NCI-H82 (cell line): ENCODE measurements at regions not wholly inside any gene's neighbourhood (a gene's known extent, or its start where the extent isn't known, plus 50 kb on each side); places are given as distances from the start of the nearest gene placed in this dataset.
"Not testable (repeated sequence)": the region's sequence is repeated elsewhere in the genome, so short reads cannot be mapped to it uniquely, and the experiment has no call there.

Source experiments
- DNase-seq: peaks from one replicate; lab custom pipeline; 2025; lab: John Stamatoyannopoulos, UW

DNA sequence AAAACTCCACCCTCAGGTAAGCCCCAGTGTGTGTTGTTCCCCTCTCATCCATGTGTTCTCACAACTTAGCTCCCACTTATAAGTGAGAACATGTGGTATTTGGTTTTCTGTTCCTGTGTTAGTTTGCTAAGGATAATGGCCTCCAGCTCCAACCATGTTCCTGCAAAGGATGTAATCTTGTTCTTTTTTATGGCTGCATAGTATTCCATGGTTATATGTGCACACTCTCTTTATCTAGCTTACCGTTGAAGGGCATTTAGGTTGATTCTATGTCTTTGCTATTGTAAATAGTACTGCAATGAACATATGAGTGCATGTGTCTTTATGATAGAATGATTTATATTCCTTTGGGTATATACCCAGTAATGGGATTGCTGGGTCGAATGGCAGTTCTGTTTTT, 124.4 kb upstream of the RANBP3L start:
- DNase-seq, result not testable (repeated sequence)

DNA sequence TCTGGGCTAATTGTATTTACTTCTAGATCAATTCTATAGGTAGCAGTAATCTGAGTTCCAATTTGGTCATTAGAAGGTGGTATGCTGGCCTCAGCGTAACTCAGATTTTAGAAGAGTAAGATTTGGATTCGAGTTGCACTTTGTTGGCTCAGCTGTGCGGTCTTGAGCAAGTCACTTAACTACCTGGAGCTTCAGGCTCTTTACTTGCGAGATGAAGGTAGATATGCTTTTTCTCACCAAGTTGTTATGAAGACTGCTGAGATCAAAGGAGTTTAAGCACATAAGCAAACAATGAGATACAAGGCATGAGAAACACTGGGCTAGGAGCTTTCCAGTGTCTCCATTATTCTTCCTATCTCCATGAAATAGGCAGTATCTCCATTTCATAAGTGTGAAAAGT, 133.8 kb upstream of the RANBP3L start:
- DNase-seq, result no peak

DNA sequence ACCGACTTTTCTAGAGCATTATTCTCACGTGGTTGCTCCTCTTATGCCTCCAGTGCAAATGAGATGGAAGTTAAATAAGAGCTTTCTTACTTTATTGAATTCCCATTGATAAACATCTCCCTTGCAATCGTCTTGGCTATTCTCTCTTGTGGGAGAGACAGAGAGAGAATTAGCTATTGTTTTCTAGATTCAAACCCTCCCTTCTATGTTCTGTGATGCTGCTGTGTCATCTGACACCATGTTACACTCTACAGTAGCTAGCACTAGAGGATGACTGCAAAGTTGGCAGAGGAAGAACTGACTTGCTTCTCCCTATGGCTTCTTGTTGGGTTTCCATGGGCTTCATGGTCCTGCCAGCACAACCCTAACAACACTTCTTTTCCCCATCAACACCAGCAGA, 134.6 kb upstream of the RANBP3L start:
- DNase-seq, result no peak

DNA sequence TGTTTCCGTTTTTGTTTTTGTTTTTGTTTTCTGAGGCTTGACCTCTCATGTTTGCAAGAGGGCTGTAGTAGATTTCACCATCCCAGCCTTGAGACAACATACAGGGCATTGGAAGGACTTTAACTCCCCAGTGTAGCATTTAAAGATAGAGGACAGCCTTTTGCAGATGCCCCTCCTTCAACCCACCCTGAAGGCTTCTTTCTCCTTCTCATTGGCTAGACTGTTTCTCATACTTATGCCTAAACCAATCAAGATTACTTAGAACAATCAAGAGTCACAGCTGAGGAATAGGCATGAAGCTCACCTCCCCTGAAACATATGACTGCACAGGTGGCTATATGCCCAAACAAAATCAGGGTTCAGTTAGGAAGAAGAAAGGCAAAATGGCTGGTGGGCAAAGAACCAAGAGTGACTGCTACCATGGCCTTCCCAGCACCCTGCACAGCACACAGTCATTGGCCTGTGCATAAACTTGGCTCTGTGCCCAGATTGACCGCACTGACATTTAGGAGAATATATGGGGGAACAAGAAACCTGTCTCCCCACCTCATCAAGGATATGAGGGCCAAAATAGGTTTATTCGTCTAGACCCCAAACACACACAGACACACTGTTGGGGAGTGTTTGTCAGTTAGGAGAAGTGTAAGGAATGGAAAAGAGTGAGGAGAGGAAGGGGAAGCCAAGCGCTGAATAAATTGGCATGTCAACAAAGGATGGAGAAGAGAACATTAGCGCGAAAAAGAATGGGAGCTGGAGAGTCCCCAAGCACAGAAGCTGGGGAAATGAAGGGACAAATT, 137.3 kb upstream of the RANBP3L start:
- DNase-seq, result no peak

DNA sequence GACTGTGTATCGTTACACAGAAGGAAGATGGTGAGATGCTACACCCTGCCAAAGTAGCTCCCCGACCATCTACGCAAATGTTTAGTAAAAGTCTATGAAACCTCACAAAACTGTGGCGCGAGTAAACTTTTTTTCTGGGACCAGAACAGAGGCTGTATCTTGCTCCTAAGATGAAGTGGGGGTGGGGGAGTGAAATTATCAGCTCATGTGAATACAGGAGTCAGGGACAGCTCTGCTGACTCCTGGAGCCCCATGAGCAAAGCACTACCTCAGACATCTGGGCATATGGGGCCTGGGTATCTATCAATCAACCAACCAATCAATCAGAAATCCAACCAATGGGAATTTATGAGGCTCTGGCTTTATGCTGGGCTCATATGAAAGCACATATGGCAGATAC, 138.6 kb upstream of the RANBP3L start:
- no peak for DNase-seq

DNA sequence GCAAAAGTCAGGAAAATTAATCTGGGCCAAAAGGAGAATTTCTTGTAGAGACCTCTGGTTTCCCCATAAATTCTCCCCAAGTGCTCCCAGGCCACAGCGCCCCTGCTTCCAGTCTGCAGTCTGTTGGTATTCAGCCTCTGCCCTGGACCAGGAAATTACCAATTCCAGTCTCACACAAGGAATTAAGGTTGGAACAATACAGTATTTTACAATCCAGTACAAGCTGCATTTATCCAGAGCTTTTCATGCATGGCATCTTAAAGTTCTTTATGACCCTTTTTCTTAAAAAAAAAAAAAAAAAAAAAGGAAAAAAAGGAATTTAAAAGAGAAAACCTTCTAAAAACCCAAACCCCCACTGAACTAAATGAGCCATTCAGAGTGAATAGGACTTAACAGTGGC, 139.6 kb upstream of the RANBP3L start:
- no peak for DNase-seq

DNA sequence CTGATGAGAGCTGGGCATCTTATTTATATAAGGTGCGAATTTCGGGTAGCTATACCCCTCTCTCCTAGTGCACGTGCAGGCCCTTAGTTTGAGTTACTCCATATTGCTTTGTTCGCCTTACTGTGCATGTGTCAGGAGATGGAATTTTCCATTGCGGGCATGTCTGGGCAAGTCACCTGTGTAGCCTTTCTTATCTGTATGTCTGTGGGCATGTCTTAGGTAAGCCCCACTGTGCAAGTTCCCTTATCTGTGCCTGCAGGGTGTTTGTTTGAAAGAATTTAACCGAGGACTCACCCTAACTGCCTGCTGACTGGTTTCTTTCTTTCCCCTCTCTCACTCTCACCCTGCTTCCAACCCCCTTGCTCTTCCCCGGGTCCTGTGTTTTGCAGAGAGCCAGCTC, 140.7 kb upstream of the RANBP3L start:
- no peak for DNase-seq

DNA sequence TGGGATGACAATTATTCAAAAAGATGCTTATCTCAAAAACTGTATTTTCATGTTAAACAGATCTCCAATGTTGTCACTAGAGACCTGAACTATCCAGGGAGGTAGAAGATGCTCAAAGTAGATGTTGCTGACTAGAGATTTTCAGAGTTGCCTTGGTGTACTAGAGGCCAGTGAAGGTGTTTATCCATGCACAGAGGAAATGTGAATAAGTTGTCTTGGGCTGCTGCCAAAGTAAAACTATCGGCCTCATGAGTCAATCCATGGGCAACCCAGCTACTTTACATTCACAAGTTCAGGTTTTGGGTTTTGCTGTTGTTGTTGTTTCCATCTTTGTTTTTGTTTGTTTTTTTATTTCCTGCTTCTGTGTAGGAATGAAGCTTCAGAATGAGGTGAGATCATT, 141.1 kb upstream of the RANBP3L start:
- DNase-seq, result no peak

DNA sequence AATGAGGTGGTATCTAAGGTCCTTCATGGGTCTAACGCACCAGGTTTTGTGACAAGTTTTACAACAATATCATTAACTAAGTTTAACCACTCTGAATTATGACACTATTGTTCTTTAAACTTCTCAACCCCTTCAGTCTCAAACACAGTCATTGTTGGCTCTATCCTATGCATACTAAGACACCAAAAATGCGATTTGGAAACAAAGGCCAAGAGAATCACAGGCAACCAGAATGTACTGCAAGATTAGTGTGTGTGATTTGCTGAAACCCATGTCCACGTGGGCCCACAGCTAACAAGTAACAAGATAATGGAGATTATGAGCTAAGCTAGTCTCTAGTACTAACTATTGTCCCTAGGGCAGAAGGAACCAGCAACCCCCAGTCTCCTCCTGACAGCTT, 142.2 kb upstream of the RANBP3L start:
- DNase-seq, result peak; percentile 72

DNA sequence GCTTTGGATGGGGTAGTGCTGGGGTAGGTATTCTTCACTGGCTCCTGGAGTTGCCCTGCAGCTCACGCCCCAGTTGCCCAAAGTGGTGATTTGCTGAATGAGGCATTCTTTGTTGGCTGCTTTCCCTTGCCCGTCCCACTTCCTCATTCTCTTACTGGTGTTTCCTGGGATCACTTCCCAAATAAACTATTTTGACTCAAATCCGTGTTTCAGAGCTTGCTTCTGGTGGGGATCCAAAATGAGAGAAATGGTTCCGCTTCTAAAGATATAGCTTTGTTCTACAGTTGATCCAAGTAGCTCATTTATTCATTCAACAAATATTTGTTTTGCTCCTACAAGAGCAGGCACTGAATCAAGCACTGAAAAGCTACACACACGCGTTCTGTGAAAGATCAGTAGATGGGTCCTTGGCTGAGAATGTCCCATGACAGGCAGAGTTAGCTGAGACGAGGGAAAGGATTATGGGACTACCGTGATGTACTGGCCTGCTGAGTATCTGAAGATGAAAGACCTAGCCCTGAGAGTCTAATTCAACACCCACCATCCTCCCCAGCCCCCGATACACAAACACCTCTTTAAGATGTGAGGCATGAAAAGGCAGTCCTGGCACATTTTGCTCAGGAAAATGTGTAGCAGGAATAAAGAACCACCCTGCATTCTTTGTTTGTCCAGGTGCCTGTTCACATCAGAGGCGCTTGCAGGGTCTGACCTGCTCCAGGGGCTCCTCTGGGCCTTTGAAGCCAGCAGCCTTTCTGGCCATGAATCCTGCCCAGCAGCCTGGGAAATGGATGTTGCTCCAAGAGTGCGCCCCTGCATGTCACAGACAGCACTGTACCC, 143.1 kb upstream of the RANBP3L start:
- no peak for DNase-seq

DNA sequence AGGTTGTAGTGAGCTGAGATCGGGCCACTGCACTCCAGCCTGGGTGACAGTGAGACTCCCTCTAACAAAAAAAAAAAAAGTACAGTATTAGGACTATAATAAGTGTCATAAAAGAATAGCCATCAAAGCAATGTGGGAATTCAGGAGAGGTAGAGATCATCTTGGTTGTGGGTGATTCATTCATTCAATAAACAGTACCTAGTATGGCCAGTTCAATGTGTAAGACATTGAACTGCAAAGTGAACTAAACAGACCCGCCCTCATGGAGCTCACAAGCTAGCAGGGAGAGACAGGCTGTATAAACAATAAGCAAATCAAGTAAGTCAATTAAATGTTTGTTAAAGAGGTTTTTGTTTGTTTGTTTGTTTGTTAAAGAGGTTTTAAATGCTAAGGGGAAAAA, 146.1 kb upstream of the RANBP3L start:
- no peak for DNase-seq

DNA sequence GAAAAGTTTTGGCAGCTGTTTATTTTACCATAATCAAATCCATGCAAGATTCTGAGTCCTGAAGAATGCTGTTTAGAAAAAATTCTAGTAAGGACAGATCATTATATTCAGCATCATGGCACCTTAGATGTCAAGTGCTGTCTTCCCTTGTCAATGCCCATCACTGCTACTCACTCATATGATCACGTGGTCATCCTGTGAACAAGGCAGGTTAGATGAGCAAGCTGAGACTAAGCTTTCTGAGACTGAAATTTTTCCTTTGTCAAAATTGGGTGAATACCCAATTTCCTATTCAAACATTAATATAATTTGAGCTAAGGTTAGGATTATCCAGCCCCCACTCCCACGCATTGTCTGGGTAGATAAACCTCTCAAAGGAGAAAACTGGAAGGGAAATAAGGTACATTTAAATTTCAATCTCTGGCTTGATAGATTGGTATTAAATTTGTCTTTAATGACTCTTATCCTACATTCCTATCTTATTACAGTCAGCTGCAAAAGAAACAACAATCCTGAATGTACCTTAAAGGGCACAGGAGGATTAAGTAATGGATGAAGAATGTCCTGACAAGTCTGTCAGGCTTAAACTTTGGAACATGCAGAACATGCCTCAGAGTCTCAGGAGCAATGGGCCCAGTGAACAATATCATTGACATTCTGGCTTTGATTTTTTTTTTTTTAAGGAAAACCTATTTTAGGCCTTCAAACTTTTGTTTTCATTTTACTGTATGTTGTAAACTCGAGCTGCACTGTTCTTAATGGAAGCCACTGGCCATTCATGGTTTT, 148.7 kb upstream of the RANBP3L start:
- DNase-seq, result no peak

DNA sequence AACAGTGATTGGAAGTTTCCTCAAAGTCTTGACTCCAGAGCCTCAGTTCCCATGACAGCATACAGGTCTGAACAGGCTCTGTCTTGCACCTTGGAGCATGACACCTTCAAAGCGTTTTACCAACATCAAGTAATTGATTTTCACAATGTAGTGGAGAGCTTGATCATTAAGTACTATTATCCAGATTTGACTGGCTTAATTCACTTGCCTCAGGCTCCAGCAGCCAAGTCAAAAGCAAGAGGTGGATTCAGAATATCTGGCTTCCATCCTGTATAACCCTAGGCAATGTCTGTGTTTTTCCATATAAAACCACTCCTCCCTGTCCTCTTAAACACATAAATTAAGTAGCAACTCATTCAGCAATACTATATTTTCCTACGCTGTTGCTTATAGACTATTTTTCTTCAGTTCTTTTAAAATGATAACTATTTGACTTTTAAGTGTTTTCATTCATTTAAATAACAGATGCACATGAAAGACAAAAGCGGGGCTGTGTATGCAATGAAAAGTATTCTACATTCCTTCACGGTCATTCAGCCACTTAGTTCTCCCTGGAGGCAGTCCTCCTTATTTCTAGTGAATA, 150.8 kb upstream of the RANBP3L start:
- peak; percentile 3 for DNase-seq

DNA sequence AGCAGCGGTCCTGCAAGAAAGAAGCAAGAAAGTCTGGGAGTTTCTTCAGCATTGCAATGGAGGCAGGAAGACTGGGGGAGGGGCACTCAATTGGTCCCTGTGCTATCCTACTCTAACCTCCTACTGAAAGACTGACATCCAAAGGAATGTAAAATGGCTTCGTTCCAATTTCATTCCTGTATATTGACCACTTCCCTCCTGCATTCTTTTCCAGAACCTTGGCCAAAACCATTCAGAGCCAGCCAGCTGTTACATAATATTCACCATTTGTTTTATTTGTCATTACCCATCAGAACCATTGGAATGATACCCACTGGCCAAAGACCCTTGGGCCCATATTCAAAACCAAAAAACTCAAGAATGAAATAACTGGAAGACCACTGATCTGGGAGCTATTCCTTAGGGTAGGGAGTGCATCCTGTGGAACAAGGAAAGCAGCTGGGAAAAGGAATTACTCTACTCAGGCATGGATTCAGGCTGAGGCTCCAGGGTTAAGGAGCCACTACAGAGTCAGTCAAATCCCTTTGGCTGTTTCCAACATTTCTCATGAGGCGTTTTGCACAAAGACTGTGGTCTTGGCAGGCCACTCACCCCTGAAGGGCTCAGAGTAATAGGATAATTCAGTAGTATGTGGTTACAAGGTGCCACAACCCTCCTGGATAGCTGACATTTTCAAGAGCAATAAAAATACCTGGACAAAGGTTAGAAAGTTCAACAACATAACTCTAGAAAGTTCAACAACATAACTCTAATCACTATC, 148.7 kb upstream of the SLC1A3 start:
- DNase-seq, result peak; percentile 12

DNA sequence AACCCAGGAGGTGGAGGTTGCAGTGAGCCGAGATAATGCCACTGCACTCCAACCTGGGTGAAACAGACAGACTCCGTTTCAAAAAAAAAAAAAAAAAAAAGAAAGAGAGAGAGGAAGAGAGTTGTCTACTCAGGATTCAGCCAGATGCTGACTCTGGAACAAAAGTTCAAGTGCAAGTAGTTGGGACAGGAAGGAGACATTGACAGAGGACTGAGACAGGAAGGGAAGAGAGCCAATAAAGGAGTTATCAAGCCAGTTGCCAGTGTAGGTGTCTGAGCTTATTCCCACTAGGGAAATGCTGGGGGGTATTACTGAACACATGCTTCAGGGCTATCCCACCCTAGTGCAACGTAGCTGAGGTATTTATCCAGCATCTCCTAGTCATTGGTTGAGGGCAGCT, 147.7 kb upstream of the SLC1A3 start:
- no peak for DNase-seq

DNA sequence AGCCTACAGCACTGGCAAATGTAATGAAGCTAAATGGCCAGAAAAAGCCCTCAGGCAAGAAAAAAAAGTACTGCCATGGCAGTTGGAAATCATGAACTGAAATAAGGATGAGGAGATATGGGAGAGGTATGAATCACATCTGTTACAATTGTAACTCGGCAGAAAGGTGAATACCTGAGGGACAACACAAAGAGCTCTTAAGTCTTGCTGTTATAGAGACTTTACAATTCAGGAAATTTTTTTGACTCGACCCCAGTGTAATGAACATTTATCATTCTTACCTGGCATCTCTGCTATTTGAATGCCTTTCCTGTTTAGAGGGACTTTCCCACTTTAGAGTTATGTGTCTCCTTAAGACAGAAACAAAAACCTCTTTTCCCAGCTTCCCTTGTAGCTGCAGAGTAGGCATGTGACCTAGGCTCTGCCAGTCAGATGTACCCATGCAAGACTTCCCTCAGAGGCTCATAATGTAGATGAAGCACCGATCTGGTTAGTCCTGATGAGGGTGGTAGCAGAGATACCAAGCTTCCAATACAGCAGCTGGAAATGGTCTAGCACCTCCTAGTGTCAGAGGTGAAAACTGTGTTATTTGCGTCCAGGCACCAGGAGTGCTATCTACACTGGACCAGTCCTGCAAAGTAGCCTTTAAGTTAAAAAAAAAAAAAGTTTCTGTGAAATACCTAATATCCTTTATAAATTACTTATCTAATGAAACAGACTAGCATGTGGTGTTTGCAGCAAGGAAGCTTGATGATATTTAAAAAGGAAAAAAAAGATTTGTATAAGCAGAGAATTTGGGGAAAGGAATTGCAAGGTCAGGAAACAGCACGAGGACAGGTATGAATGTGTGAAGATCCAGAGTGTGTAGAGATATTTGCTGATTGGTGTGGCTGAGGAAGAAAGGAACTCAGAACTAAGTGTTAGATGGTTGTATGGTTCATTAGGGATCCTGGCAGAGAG, 146.9 kb upstream of the SLC1A3 start:
- DNase-seq, result peak; percentile 16

DNA sequence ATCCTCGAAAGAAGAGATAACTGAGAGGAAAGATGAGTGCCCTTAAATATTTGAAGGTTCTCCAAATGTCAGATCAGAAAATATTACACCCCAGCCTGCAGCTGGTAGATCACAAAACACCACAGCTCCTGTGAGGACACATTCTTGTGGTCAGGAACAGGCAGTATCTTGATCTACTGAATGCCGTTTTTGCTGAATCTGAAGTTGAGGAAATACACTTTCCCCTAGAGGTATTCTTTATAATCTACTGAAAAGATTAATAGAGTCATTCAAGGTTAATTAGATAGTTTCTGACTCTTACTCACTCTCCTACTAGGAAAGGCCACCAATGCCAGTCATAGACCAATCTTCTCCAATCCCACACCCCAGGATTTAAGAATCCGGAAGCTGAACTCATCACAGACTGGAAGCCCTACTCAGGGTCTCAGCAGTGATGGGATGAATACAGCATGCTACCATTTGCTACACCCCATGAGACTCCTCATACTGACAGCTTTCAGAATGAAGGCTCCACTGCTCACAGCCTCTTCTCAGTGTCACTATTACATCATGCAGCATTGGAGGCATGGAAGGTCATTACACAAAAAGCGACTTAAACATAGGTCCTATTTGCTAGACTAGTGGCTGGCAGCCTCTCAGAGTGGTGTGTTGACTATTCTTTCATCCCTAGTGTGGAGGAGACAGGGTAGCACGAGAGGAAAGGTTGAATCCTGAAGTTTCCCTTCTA, 143.9 kb upstream of the SLC1A3 start:
- no peak for DNase-seq

DNA sequence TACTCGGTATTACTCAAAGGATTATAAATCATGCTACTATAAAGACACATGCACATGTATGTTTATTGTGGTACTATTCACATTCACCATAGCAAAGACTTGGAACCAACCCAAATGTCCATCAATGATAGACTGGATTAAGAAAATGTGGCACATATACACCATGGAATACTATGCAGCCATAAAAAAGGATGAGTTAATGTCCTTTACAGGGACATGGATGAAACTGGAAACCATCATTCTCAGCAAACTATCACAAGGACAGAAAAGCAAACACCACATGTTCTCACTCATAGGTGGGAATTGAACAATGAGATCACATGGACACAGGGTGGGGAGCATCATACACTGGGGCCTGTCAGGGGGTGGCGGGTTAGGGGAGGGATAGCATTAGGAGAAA, 130.5 kb upstream of the SLC1A3 start:
- DNase-seq, result not testable (repeated sequence)

DNA sequence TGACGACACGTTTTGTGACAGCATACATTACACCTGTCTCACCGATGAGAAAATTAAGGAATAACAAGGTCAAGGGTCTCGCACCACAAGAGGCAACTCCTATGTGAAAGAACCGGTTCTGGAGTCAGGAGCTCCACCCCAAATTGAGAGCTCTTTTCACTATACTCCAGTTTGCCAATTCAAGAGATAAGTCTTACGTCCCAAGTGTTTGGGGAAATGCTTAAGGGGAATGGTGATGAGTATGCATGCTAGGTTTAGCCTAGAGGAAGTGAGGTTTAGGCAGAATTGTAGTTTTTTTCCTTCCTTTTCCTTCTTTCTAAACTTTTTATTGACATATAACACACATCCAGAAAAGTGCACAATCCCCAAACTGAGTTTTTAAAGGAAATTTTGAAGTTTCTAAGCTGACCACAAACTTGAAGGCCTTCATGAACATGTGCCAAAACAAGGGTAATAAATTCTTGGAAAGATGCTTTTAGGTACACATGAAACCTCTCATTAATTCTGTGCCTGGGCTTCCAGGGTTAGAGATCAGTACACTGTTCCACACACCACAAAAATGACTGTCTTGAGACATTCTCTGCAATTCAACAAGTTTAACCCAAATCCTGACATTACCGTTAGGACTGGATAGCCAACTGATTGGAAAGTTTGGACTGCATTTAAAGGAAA, 127.6 kb upstream of the SLC1A3 start:
- no peak for DNase-seq
